HepG2 (cell line): ENCODE measurements at regions not wholly inside any gene's neighbourhood (a gene's known extent, or its start where the extent isn't known, plus 50 kb on each side); places are given as distances from the start of the nearest gene placed in this dataset.
A peak's percentile ranks its signal among the peaks of the same experiment; 100 is the strongest.

ENCODE experiments used
- AKNA ChIP-seq: sonication (generic); formaldehyde crosslinking; IDR thresholded peaks from 2 replicates; pipeline ENCODE4 v1.4.0; 2020; ENCODE audit warnings: missing genetic modification reagents, borderline replicate concordance
- E2F2 ChIP-seq: sonication (generic); formaldehyde crosslinking; IDR thresholded peaks from 2 replicates; pipeline ENCODE4 v1.4.0; 2020; ENCODE audit warnings: missing genetic modification reagents, borderline replicate concordance
- ELF3 ChIP-seq: IDR thresholded peaks from 2 replicates; pipeline ENCODE4 v1.6.1; 2016; ENCODE audit warnings: missing genetic modification reagents, missing compliant biosample characterization
- FOSL1 ChIP-seq: sonication (generic); formaldehyde crosslinking; IDR thresholded peaks from 2 replicates; pipeline ENCODE4 v1.9.0; 2021; ENCODE audit warnings: missing genetic modification reagents, borderline replicate concordance
- HMGA1 ChIP-seq: sonication (generic); formaldehyde crosslinking; conservative IDR thresholded peaks from 2 replicates; pipeline ENCODE4 v1.4.0; 2020; ENCODE audit warnings: missing genetic modification reagents
- KAT7 ChIP-seq: IDR thresholded peaks from 2 replicates; pipeline ENCODE4 v1.6.1; 2018; ENCODE audit warnings: borderline replicate concordance, missing compliant biosample characterization
- MZF1 ChIP-seq: sonication (generic); formaldehyde crosslinking; IDR thresholded peaks from 2 replicates; pipeline ENCODE4 v1.8.1; 2023; ENCODE audit warnings: mild to moderate bottlenecking, missing genetic modification reagents, borderline replicate concordance
- NR2F1 ChIP-seq, 2 experiments: fragments of 450-650 bp in 1 of 2; formaldehyde crosslinking in 1 of 2; IDR thresholded peaks; 2 replicates each; pipeline versions ENCODE4 v1.5.0 to v1.6.1; 2016 to 2020; ENCODE audit warnings: mild to moderate bottlenecking in 1 of 2, missing compliant biosample characterization in 1 of 2, missing genetic modification reagents in 1 of 2, moderate library complexity in 1 of 2
- RBM22 ChIP-seq: fragments of 200-400 bp; formaldehyde crosslinking; optimal IDR thresholded peaks from 2 replicates; pipeline ENCODE3; 2017; ENCODE audit warnings: mild to moderate bottlenecking, low read length, moderate library complexity
- SMAD9 ChIP-seq: sonication (generic); formaldehyde crosslinking; IDR thresholded peaks from 2 replicates; pipeline ENCODE4 v1.5.1; 2020; ENCODE audit warnings: mild to moderate bottlenecking, missing genetic modification reagents
- SMARCC2 ChIP-seq: fragments of 450-650 bp; IDR thresholded peaks from 2 replicates; pipeline ENCODE4 v1.6.1; 2017; ENCODE audit warnings: antibody characterized with exemption, mild to moderate bottlenecking
- ZBTB43 ChIP-seq: sonication (generic); formaldehyde crosslinking; conservative IDR thresholded peaks from 2 replicates; pipeline ENCODE4 v1.4.0; 2020; ENCODE audit warnings: missing genetic modification reagents
- ZEB1 ChIP-seq: IDR thresholded peaks from 2 replicates; pipeline ENCODE4 v1.6.1; 2012; ENCODE audit warnings: mild to moderate bottlenecking, low read depth, inconsistent platforms; ENCODE audit not compliant: insufficient replicate concordance
- ZNF260 ChIP-seq: sonication (generic); formaldehyde crosslinking; IDR thresholded peaks from 2 replicates; pipeline ENCODE4 v1.4.0; 2020; ENCODE audit warnings: missing genetic modification reagents, low read depth, mild to moderate bottlenecking, borderline replicate concordance
- ZNF574 ChIP-seq: sonication (generic); formaldehyde crosslinking; IDR thresholded peaks from 2 replicates; pipeline ENCODE4 v1.4.0; 2020; ENCODE audit warnings: missing genetic modification reagents
- ZNF7 ChIP-seq: IDR thresholded peaks from 2 replicates; pipeline ENCODE4 v1.6.1; 2016; ENCODE audit warnings: missing biosample characterization, missing genetic modification reagents
- ZNF780A ChIP-seq: sonication (generic); formaldehyde crosslinking; IDR thresholded peaks from 2 replicates; pipeline ENCODE4 v1.8.0; 2022; ENCODE audit warnings: mild to moderate bottlenecking, missing genetic modification reagents, moderate library complexity
- ZSCAN9 ChIP-seq: IDR thresholded peaks from 2 replicates; pipeline ENCODE4 v1.6.1; 2016; ENCODE audit warnings: borderline replicate concordance

- TF ChIP-seq AKNA (CRISPR knock-in tag) (no peak), ZNF574 (CRISPR knock-in tag) (peak; percentile 17; the same call in 1 of the 2 replicates), KAT7 (CRISPR knock-in tag) (0 out of 2 replicates have a peak, but pooled peaks have one; percentile 58), ZNF780A (no peak), FOSL1 (CRISPR knock-in tag) (no peak), HMGA1 (CRISPR knock-in tag) (no peak), SMAD9 (CRISPR knock-in tag) (no peak), SMARCC2 (no peak), ZEB1 (no peak), NR2F1 (CRISPR knock-in tag; IDR thresholded peaks at IDR 0.05) (peak; percentile 89 to 93), RBM22 (no peak), ZNF7 (CRISPR knock-in tag) (no peak), MZF1 (CRISPR knock-in tag) (no peak), ZNF260 (CRISPR knock-in tag) (no peak), E2F2 (CRISPR knock-in tag) (no peak), ZSCAN9 (no peak; the same call in 1 of the 2 replicates), ELF3 (CRISPR knock-in tag) (peak; percentile 33; the same call in 1 of the 2 replicates), ZBTB43 (CRISPR knock-in tag) (peak; percentile 80)
Observed at GRCh38 chr2:111617299-111618225, 266.4 kb downstream of the ANAPC1 start (continued).
